ENCODE measurements at regions not wholly inside any gene's neighbourhood (a gene's known extent, or its start where the extent isn't known, plus 50 kb on each side); places are given as distances from the start of the nearest gene placed in this dataset.

DNA sequence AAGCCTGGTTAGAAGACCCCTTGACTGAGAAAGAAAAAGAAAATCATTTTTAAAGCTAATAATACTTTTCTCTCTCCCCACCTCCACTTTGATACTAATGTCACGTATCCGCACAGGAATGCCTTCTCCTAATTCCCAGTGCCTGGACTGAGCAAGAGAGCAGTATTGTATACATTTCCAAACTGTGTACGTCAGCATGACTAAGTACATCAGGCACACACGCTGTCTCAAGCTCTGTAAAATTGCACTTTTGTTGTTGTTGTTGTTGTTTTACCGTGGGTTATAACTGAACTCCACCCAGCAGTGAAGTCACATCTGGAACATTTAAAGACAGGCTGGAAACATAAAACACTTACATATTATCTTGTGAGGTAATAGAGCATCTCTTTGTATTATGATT, 407.6 kb downstream of the DNAH5 start:
- no peak for DNase-seq (ENCODE audit: low read depth in 1 of 2, low spot score in 1 of 2)
- H3K27me3 ChIP-seq (ENCODE audit: insufficient read depth, poor library complexity, severe bottlenecking): no peaks in the 10 kb centered on the region
- no peak for TF ChIP-seq SPI1 (IDR thresholded peaks at IDR 0.05; ENCODE audit: borderline replicate concordance, low read depth)
- TF ChIP-seq, protein P1, sequence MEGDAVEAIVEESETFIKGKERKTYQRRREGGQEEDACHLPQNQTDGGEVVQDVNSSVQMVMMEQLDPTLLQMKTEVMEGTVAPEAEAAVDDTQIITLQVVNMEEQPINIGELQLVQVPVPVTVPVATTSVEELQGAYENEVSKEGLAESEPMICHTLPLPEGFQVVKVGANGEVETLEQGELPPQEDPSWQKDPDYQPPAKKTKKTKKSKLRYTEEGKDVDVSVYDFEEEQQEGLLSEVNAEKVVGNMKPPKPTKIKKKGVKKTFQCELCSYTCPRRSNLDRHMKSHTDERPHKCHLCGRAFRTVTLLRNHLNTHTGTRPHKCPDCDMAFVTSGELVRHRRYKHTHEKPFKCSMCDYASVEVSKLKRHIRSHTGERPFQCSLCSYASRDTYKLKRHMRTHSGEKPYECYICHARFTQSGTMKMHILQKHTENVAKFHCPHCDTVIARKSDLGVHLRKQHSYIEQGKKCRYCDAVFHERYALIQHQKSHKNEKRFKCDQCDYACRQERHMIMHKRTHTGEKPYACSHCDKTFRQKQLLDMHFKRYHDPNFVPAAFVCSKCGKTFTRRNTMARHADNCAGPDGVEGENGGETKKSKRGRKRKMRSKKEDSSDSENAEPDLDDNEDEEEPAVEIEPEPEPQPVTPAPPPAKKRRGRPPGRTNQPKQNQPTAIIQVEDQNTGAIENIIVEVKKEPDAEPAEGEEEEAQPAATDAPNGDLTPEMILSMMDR (IDR thresholded peaks at IDR 0.05; ENCODE audit: insufficient read depth, low read length): no peak
- no peak for TF ChIP-seq POLR2AphosphoS5 (IDR thresholded peaks at IDR 0.05; ENCODE audit: low read depth)
- TF ChIP-seq, protein P2, sequence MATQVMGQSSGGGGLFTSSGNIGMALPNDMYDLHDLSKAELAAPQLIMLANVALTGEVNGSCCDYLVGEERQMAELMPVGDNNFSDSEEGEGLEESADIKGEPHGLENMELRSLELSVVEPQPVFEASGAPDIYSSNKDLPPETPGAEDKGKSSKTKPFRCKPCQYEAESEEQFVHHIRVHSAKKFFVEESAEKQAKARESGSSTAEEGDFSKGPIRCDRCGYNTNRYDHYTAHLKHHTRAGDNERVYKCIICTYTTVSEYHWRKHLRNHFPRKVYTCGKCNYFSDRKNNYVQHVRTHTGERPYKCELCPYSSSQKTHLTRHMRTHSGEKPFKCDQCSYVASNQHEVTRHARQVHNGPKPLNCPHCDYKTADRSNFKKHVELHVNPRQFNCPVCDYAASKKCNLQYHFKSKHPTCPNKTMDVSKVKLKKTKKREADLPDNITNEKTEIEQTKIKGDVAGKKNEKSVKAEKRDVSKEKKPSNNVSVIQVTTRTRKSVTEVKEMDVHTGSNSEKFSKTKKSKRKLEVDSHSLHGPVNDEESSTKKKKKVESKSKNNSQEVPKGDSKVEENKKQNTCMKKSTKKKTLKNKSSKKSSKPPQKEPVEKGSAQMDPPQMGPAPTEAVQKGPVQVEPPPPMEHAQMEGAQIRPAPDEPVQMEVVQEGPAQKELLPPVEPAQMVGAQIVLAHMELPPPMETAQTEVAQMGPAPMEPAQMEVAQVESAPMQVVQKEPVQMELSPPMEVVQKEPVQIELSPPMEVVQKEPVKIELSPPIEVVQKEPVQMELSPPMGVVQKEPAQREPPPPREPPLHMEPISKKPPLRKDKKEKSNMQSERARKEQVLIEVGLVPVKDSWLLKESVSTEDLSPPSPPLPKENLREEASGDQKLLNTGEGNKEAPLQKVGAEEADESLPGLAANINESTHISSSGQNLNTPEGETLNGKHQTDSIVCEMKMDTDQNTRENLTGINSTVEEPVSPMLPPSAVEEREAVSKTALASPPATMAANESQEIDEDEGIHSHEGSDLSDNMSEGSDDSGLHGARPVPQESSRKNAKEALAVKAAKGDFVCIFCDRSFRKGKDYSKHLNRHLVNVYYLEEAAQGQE (IDR thresholded peaks at IDR 0.05; ENCODE audit: insufficient replicate concordance, low read depth): no peak
- no peak for TF ChIP-seq GABPA (IDR thresholded peaks at IDR 0.05; ENCODE audit: low read depth)
- no peak overlapping the region for H3K4me3 ChIP-seq (replicated peaks; ENCODE audit: insufficient read depth, low read length)
- H3K27ac ChIP-seq (replicated peaks): no peak overlapping the region

DNA sequence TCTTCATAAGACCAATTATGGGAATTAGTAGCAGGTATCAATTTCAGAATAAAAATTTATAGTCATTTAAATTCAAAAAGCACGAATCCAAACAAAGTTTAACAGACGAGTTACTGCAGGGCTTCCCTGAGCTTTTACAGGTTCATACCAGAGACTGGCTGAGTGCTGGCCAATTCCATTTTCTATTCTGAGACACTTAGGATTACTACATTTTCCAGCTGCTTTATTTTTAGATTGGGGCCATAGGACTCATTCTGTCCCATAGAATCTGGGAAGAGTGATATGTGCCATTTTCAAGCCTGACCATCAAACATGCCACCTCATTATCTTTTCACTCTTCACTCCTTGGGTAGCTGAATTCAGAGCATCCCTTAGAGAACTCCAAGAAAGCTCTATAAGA, 410.7 kb downstream of the DNAH5 start:
- H3K27me3 ChIP-seq (ENCODE audit: insufficient read depth, poor library complexity, severe bottlenecking): no peaks in the 10 kb centered on the region
- no peak overlapping the region for H3K4me3 ChIP-seq (replicated peaks; ENCODE audit: insufficient read depth, low read length)
- DNase-seq (ENCODE audit: low read depth in 1 of 2, low spot score in 1 of 2): no peak
- no peak overlapping the region for H3K27ac ChIP-seq (replicated peaks)
- TF ChIP-seq, protein P1 (IDR thresholded peaks at IDR 0.05; ENCODE audit: insufficient read depth, low read length): no peak
- TF ChIP-seq GABPA (IDR thresholded peaks at IDR 0.05; ENCODE audit: low read depth) (no peak), POLR2AphosphoS5 (IDR thresholded peaks at IDR 0.05; ENCODE audit: low read depth) (no peak), SPI1 (IDR thresholded peaks at IDR 0.05; ENCODE audit: borderline replicate concordance, low read depth) (no peak)
- TF ChIP-seq, protein P2 (IDR thresholded peaks at IDR 0.05; ENCODE audit: insufficient replicate concordance, low read depth): no peak

DNA sequence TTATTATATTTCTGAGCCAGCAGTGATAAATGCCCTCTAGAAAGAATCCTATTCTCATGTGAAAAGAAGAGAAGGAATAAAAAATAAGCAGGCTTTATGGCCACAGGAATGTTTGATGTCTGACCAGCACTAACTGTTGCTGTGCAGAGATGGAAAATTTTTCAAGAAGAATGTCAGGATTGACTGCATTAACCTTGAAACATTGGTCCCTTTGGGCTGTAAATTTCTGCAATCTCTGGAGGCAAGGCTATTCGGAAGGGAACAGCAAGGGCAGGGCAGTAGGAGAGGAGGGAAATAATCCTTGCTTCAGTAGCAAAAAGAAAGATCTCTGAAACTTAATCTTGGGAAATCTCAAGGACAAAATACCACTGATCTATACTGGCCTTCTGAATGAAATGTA, 415.2 kb downstream of the DNAH5 start:
- DNase-seq (ENCODE audit: low read depth in 1 of 2, low spot score in 1 of 2): no peak
- H3K4me3 ChIP-seq (replicated peaks; ENCODE audit: insufficient read depth, low read length): no peak overlapping the region
- no peak for TF ChIP-seq SPI1 (IDR thresholded peaks at IDR 0.05; ENCODE audit: borderline replicate concordance, low read depth)
- TF ChIP-seq GABPA (IDR thresholded peaks at IDR 0.05; ENCODE audit: low read depth): no peak
- TF ChIP-seq, protein P1 (IDR thresholded peaks at IDR 0.05; ENCODE audit: insufficient read depth, low read length): no peak
- TF ChIP-seq POLR2AphosphoS5 (IDR thresholded peaks at IDR 0.05; ENCODE audit: low read depth): no peak
- TF ChIP-seq, protein P2 (IDR thresholded peaks at IDR 0.05; ENCODE audit: insufficient replicate concordance, low read depth): no peak
- H3K27me3 ChIP-seq (ENCODE audit: insufficient read depth, poor library complexity, severe bottlenecking): no peaks in the 10 kb centered on the region
- no peak overlapping the region for H3K27ac ChIP-seq (replicated peaks)
